ENCODE measurements at regions not wholly inside any gene's neighbourhood (a gene's known extent, or its start where the extent isn't known, plus 50 kb on each side); places are given as distances from the start of the nearest gene placed in this dataset.

- H3K9me2 ChIP-seq (replicated peaks; ENCODE audit: insufficient read depth, low read length): no peaks in the 10 kb centered on the region
- H3K79me2 ChIP-seq (ENCODE audit: low read length): no peaks in the 10 kb centered on the region
- H3K4me3 ChIP-seq (ENCODE audit: low read length): no peak overlapping the region
- H2AFZ ChIP-seq (ENCODE audit: low read length): no peak overlapping the region
- no peak overlapping the region for H3K9ac ChIP-seq (ENCODE audit: low read length)
- H3K4me1 ChIP-seq (ENCODE audit: low read length): no peaks in the 10 kb centered on the region
- TF ChIP-seq CTCF (IDR thresholded peaks at IDR 0.05; ENCODE audit: low read length) (no peak), EZH2 (optimal IDR thresholded peaks at IDR 0.05; ENCODE audit: low read depth, low read length) (no peak), EZH2phosphoT487 (IDR thresholded peaks at IDR 0.05; ENCODE audit: low read length) (no peak)
- H3K27ac ChIP-seq (ENCODE audit: low read length): no peak overlapping the region
- H3F3A ChIP-seq (ENCODE audit: insufficient read depth, low read length): no peaks in the 10 kb centered on the region
- H3K36me3 ChIP-seq (replicated peaks; ENCODE audit: insufficient read depth, low read length): no peaks in the 10 kb centered on the region
- no peak for DNase-seq
- no peaks in the 10 kb centered on the region for H3K9me3 ChIP-seq (replicated peaks; ENCODE audit: insufficient read depth, low read length)
- H3K4me2 ChIP-seq (ENCODE audit: low read depth, low read length): no peak overlapping the region
- no peaks in the 10 kb centered on the region for H3K27me3 ChIP-seq (replicated peaks; ENCODE audit: insufficient read depth, low read length)
- H4K20me1 ChIP-seq (ENCODE audit: insufficient read depth, low read length): no peaks in the 10 kb centered on the region
Observed at GRCh38 chr15:69530991-69531664, 78.5 kb downstream of the RPLP1 start.

GRCh38 chr15:69531665-69532027 lies 79.0 kb downstream of the RPLP1 start:
- no peak overlapping the region for H3K4me3 ChIP-seq (ENCODE audit: low read length)
- no peaks in the 10 kb centered on the region for H3K9me2 ChIP-seq (replicated peaks; ENCODE audit: insufficient read depth, low read length)
- no peak overlapping the region for H3K27ac ChIP-seq (ENCODE audit: low read length)
- H2AFZ ChIP-seq (ENCODE audit: low read length): no peak overlapping the region
- H3K9me3 ChIP-seq (replicated peaks; ENCODE audit: insufficient read depth, low read length): no peaks in the 10 kb centered on the region
- H4K20me1 ChIP-seq (ENCODE audit: insufficient read depth, low read length): no peaks in the 10 kb centered on the region
- no peaks in the 10 kb centered on the region for H3K79me2 ChIP-seq (ENCODE audit: low read length)
- TF ChIP-seq EZH2 (optimal IDR thresholded peaks at IDR 0.05; ENCODE audit: low read depth, low read length) (no peak), CTCF (IDR thresholded peaks at IDR 0.05; ENCODE audit: low read length) (no peak), EZH2phosphoT487 (IDR thresholded peaks at IDR 0.05; ENCODE audit: low read length) (no peak)
- no peak for DNase-seq
- no peaks in the 10 kb centered on the region for H3K27me3 ChIP-seq (replicated peaks; ENCODE audit: insufficient read depth, low read length)
- H3K9ac ChIP-seq (ENCODE audit: low read length): no peak overlapping the region
- H3F3A ChIP-seq (ENCODE audit: insufficient read depth, low read length): no peaks in the 10 kb centered on the region
- no peaks in the 10 kb centered on the region for H3K4me1 ChIP-seq (ENCODE audit: low read length)
- H3K4me2 ChIP-seq (ENCODE audit: low read depth, low read length): no peak overlapping the region
- H3K36me3 ChIP-seq (replicated peaks; ENCODE audit: insufficient read depth, low read length): no peaks in the 10 kb centered on the region

- DNase-seq: no peak
- Histone ChIP-seq H3K4me3 (ENCODE audit: low read length) (no peak overlapping the region), H2AFZ (ENCODE audit: low read length) (no peak overlapping the region), H3K4me1 (ENCODE audit: low read length) (no peaks in the 10 kb centered on the region), H3K4me2 (ENCODE audit: low read depth, low read length) (no peak overlapping the region), H3K36me3 (replicated peaks; ENCODE audit: insufficient read depth, low read length) (no peaks in the 10 kb centered on the region), H3K9me2 (replicated peaks; ENCODE audit: insufficient read depth, low read length) (no peaks in the 10 kb centered on the region), H3F3A (ENCODE audit: insufficient read depth, low read length) (no peaks in the 10 kb centered on the region), H3K9me3 (replicated peaks; ENCODE audit: insufficient read depth, low read length) (no peaks in the 10 kb centered on the region), H3K27me3 (replicated peaks; ENCODE audit: insufficient read depth, low read length) (no peaks in the 10 kb centered on the region), H4K20me1 (ENCODE audit: insufficient read depth, low read length) (no peaks in the 10 kb centered on the region), H3K79me2 (ENCODE audit: low read length) (no peaks in the 10 kb centered on the region), H3K27ac (ENCODE audit: low read length) (no peak overlapping the region), H3K9ac (ENCODE audit: low read length) (no peak overlapping the region)
- TF ChIP-seq EZH2 (optimal IDR thresholded peaks at IDR 0.05; ENCODE audit: low read depth, low read length) (no peak), CTCF (IDR thresholded peaks at IDR 0.05; ENCODE audit: low read length) (no peak), EZH2phosphoT487 (IDR thresholded peaks at IDR 0.05; ENCODE audit: low read length) (no peak)
Observed at GRCh38 chr15:69532066-69532465, 79.4 kb downstream of the RPLP1 start.

Data from MM.1S (cell line).